H1 (cell line): ENCODE measurements at regions not wholly inside any gene's neighbourhood (a gene's known extent, or its start where the extent isn't known, plus 50 kb on each side); places are given as distances from the start of the nearest gene placed in this dataset.

Experiments
- CTCF ChIA-PET: fragments of 300-600 bp; sonication (Branson Sonifier 250); formaldehyde crosslinking; loops from one replicate; lab custom pipeline; 2021; ENCODE audit not compliant: partially characterized antibody; lab: Charles Lee
- POLR2A ChIA-PET: fragments of 300-600 bp; sonication (Branson Sonifier 250); formaldehyde crosslinking; loops from one replicate; lab custom pipeline; 2021; ENCODE audit warnings: inconsistent platforms; ENCODE audit not compliant: partially characterized antibody; lab: Charles Lee
- DNase-seq, 2 experiments: peaks; one replicate each; pipeline versions ENCODE4 v3.0.0 to v3.0.0-alpha.2; 2010 to 2022; ENCODE audit warnings: low spot score in 2 of 2, low read depth in 1 of 2, mixed read lengths in 1 of 2
- FAIRE-seq: peaks from 2 replicates; lab custom pipeline; 2011; peaks lifted over from hg19 to GRCh38; lab: Jason Lieb, UNC
- H2AFZ ChIP-seq: 2 replicates; pipeline ENCODE4 v1.8.1; 2012; ENCODE audit warnings: low read length, inconsistent platforms
- H2AK5ac ChIP-seq: 2 replicates; pipeline ENCODE4 v1.6.1; 2013; ENCODE audit warnings: low read depth, low read length
- H2BK120ac ChIP-seq: replicated peaks from 2 replicates; pipeline ENCODE3; 2013; ENCODE audit warnings: low read depth, low read length, inconsistent platforms
- H2BK12ac ChIP-seq: 2 replicates; pipeline ENCODE4 v1.6.1; 2013; ENCODE audit warnings: low read depth, low read length
- H2BK15ac ChIP-seq: 2 replicates; pipeline ENCODE4 v1.6.1; 2013; ENCODE audit warnings: low read length
- H2BK20ac ChIP-seq: 2 replicates; pipeline ENCODE4 v1.6.1; 2013; ENCODE audit warnings: low read length
- H2BK5ac ChIP-seq: 2 replicates; pipeline ENCODE4 v1.6.1; 2013; ENCODE audit warnings: low read depth, low read length
- H3K14ac ChIP-seq: 2 replicates; pipeline ENCODE4 v1.6.1; 2013; ENCODE audit warnings: inconsistent platforms; ENCODE audit not compliant: insufficient read length
- H3K18ac ChIP-seq: 2 replicates; pipeline ENCODE4 v1.6.1; 2013; ENCODE audit warnings: low read length; ENCODE audit errors: extremely low read depth
- H3K23ac ChIP-seq: 2 replicates; pipeline ENCODE4 v1.6.1; 2013; ENCODE audit warnings: inconsistent platforms; ENCODE audit not compliant: insufficient read length
- H3K23me2 ChIP-seq: 2 replicates; pipeline ENCODE4 v1.6.1; 2013; ENCODE audit warnings: low read depth, low read length
- H3K27ac ChIP-seq: 2 replicates; pipeline ENCODE4 v1.6.1; 2011; ENCODE audit warnings: low read depth, low read length, inconsistent platforms
- H3K27me3 ChIP-seq, 4 experiments: replicated peaks in 1 of 4; 1 replicate in 1 of 4; 2 replicates in 3 of 4; pipeline versions ENCODE4 v1.6.1 to v1.8.1; 2011 to 2013; ENCODE audit warnings: low read length in 3 of 4, mild to moderate bottlenecking in 3 of 4, inconsistent platforms in 2 of 4, mixed read lengths in 2 of 4, moderate library complexity in 1 of 4; ENCODE audit not compliant: control insufficient read depth in 3 of 4, insufficient read depth in 3 of 4; ENCODE audit errors: extremely low read depth in 1 of 4
- H3K36me3 ChIP-seq, 4 experiments: 2 replicates each; pipeline versions ENCODE4 v1.6.1 to v1.8.1; 2011 to 2013; ENCODE audit warnings: mild to moderate bottlenecking in 4 of 4, low read length in 3 of 4, moderate library complexity in 2 of 4, control low read depth in 1 of 4, inconsistent platforms in 1 of 4; ENCODE audit not compliant: insufficient read depth in 4 of 4, control insufficient read depth in 2 of 4
- H3K4ac ChIP-seq: replicated peaks from 2 replicates; pipeline ENCODE3; 2013; ENCODE audit warnings: low read length, low read depth, mixed read lengths, inconsistent platforms; ENCODE audit not compliant: insufficient read length
- H3K4me1 ChIP-seq, 4 experiments: replicated peaks in 1 of 4; 1 replicate in 1 of 4; 2 replicates in 3 of 4; pipeline versions ENCODE4 v1.6.1 to v1.8.1; 2011 to 2013; ENCODE audit warnings: low read length in 3 of 4, inconsistent platforms in 2 of 4, mixed read lengths in 1 of 4; ENCODE audit not compliant: insufficient read depth in 4 of 4, control insufficient read depth in 3 of 4
- H3K4me2 ChIP-seq, 2 experiments: 2 replicates each; pipeline versions ENCODE4 v1.6.1 to v1.8.1; 2011 to 2013; ENCODE audit warnings: low read depth in 2 of 2, low read length in 2 of 2, control low read depth in 1 of 2, inconsistent platforms in 1 of 2, mild to moderate bottlenecking in 1 of 2; ENCODE audit not compliant: insufficient read depth in 1 of 2
- H3K4me3 ChIP-seq, 4 experiments: fragments of 200-600, 300-600 bp in 1 of 4; sonication (generic), shearing (Covaris generic), sonication (Bioruptor Twin) in 1 of 4; 2 replicates each; pipeline versions ENCODE4 v1.5.1 to v1.8.1; 2011 to 2016; ENCODE audit warnings: low read length in 4 of 4, low read depth in 3 of 4, control low read depth in 2 of 4, inconsistent platforms in 2 of 4, mild to moderate bottlenecking in 2 of 4, mixed read lengths in 1 of 4, moderate library complexity in 1 of 4; ENCODE audit not compliant: insufficient read depth in 2 of 4; ENCODE audit errors: extremely low read depth in 1 of 4
- H3K56ac ChIP-seq: replicated peaks from 2 replicates; pipeline ENCODE3; 2013; ENCODE audit warnings: low read depth, mild to moderate bottlenecking, mixed read lengths, low read length, inconsistent platforms; ENCODE audit not compliant: insufficient read length
- H3K79me1 ChIP-seq: 2 replicates; pipeline ENCODE4 v1.6.1; 2013; ENCODE audit warnings: low read depth, low read length, control low read depth
- H3K79me2 ChIP-seq, 2 experiments: 2 replicates each; pipeline versions ENCODE4 v1.6.1 to v1.8.1; 2012 to 2013; ENCODE audit warnings: low read length in 2 of 2, mild to moderate bottlenecking in 2 of 2, inconsistent platforms in 1 of 2; ENCODE audit not compliant: insufficient read depth in 2 of 2, control insufficient read depth in 1 of 2
- H3K9ac ChIP-seq, 4 experiments: replicated peaks in 1 of 4; 1 replicate in 1 of 4; 2 replicates in 3 of 4; pipeline versions ENCODE4 v1.6.1 to v1.8.1; 2011 to 2013; ENCODE audit warnings: low read depth in 3 of 4, low read length in 3 of 4, control low read depth in 2 of 4, mild to moderate bottlenecking in 2 of 4, moderate library complexity in 2 of 4, inconsistent platforms in 1 of 4; ENCODE audit errors: extremely low read depth in 1 of 4
- H3K9me3 ChIP-seq, 2 experiments: 2 replicates each; pipeline versions ENCODE4 v1.6.1 to v1.8.1; 2012 to 2013; ENCODE audit warnings: mild to moderate bottlenecking in 2 of 2, moderate library complexity in 2 of 2, control low read depth in 1 of 2, inconsistent platforms in 1 of 2, low read depth in 1 of 2, low read length in 1 of 2, mixed read lengths in 1 of 2; ENCODE audit not compliant: insufficient read depth in 2 of 2
- H4K20me1 ChIP-seq, 2 experiments: replicated peaks in 1 of 2; 2 replicates each; pipeline versions ENCODE3 to v1.8.1; 2011 to 2013; ENCODE audit warnings: inconsistent platforms in 2 of 2, low read length in 2 of 2, mild to moderate bottlenecking in 1 of 2; ENCODE audit not compliant: insufficient read depth in 2 of 2, control insufficient read depth in 1 of 2
- H4K5ac ChIP-seq: 2 replicates; pipeline ENCODE4 v1.6.1; 2013; ENCODE audit warnings: low read length, low read depth, mixed read lengths, inconsistent platforms; ENCODE audit not compliant: insufficient read length
- H4K8ac ChIP-seq: 2 replicates; pipeline ENCODE4 v1.8.0; 2013; ENCODE audit warnings: mild to moderate bottlenecking, moderate library complexity, low read length, inconsistent platforms; ENCODE audit not compliant: insufficient read depth; ENCODE audit errors: extremely low read depth
- H4K91ac ChIP-seq: replicated peaks from 2 replicates; pipeline ENCODE3; 2013; ENCODE audit warnings: low read length, mixed read lengths, inconsistent platforms; ENCODE audit not compliant: insufficient read length
- RFX5 ChIP-seq: IDR thresholded peaks from 2 replicates; pipeline ENCODE4 v1.6.1; 2011; ENCODE audit warnings: low read depth, low read length, improper control_type of control experiment, borderline replicate concordance
- SP1 ChIP-seq: IDR thresholded peaks from 2 replicates; pipeline ENCODE4 v1.6.1; 2011; ENCODE audit warnings: low read depth, low read length
- TAF1 ChIP-seq: IDR thresholded peaks from 2 replicates; pipeline ENCODE4 v1.6.1; 2011; ENCODE audit warnings: mild to moderate bottlenecking, low read depth, low read length
- TBP ChIP-seq: IDR thresholded peaks from 2 replicates; pipeline ENCODE4 v1.6.1; 2011; ENCODE audit warnings: low read depth, low read length, improper control_type of control experiment
- WGBS, 2 experiments: shearing (Covaris generic) in 1 of 2; methylation state at CpG; one replicate each; pipeline versions ENCODE4 v1.1.6 to v1.1.7; 2013 to 2015; ENCODE audit warnings: low lambda C conversion rate in 2 of 2, mixed read lengths in 2 of 2, inconsistent platforms in 1 of 2, low coverage in 1 of 2, missing lambda C conversion rate in 1 of 2; ENCODE audit not compliant: insufficient replicate concordance in 2 of 2, insufficient coverage in 1 of 2, insufficient read length in 1 of 2; ENCODE audit errors: extremely low coverage in 1 of 2, missing lambda C conversion rate in 1 of 2; 5-methylcytosine and 5-hydroxymethylcytosine counted together
- TF ChIP-seq, protein P1 (sequence below), 3 experiments: IDR thresholded peaks; 1 replicate in 2 of 3; 2 replicates in 1 of 3; pipeline versions ENCODE4 v1.5.1 to v1.6.1; 2011; ENCODE audit warnings: low read length in 3 of 3, mild to moderate bottlenecking in 3 of 3, inconsistent platforms in 2 of 3, low read depth in 1 of 3, moderate library complexity in 1 of 3; ENCODE audit not compliant: insufficient read depth in 1 of 3; ENCODE audit errors: control extremely low read depth in 1 of 3
- TF ChIP-seq, protein P2 (sequence below): IDR thresholded peaks from 2 replicates; pipeline ENCODE4 v1.6.1; 2012; ENCODE audit warnings: inconsistent platforms

DNA sequence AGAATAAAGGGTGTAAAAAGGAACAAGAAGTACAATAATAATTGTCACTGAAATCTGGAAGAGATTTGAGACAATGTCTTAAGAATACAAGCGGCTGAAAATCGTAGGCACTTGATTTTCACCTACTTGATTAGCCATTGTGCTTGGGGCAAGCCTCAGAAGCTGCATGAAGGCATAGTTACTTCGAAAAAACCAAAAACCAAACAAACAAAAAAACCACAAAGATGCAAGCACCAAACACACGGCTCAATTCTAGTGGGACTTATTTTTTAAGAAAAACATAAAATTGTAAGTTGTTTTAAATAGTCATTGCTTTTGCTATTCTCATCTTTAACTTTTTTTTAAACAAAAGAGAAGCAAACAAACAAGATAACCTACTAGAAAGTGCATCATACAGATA lies 235.6 kb downstream of the OGFRL1 start:
- Histone ChIP-seq H3K4me2 (no peak overlapping the region), H3K56ac (no peak overlapping the region), H3K23ac (no peak overlapping the region), H2BK15ac (no peak overlapping the region), H3K4me3 (no peak overlapping the region), H3K79me2 (no peaks in the 10 kb centered on the region), H4K8ac (no peak overlapping the region), H2BK20ac (no peak overlapping the region), H3K27me3 (no peaks in the 10 kb centered on the region), H4K20me1 (no peaks in the 10 kb centered on the region), H3K9ac (no peak overlapping the region), H3K23me2 (no peaks in the 10 kb centered on the region), H3K27ac (no peak overlapping the region), H2AFZ (no peak overlapping the region), H3K9me3 (no peaks in the 10 kb centered on the region), H4K91ac (no peak overlapping the region), H2AK5ac (no peak overlapping the region), H3K14ac (no peak overlapping the region), H2BK5ac (no peak overlapping the region), H3K4ac (no peak overlapping the region), H4K5ac (no peak overlapping the region), H3K18ac (no peak overlapping the region), H2BK12ac (no peak overlapping the region), H3K4me1 (no peaks in the 10 kb centered on the region), H3K36me3 (no peaks in the 10 kb centered on the region), H2BK120ac (no peak overlapping the region), H3K79me1 (no peaks in the 10 kb centered on the region)
- 90% methylated on average over 4 of the region's 4 CpGs; no CpG with 5 or more reads in 1 of the 2 experiments for WGBS, 2 experiments
- no peak for DNase-seq
- no peak for FAIRE-seq
- POLR2A ChIA-PET, result no interaction called here
- TF ChIP-seq RFX5 (no peak), TBP (no peak), SP1 (no peak), TAF1 (no peak)
- TF ChIP-seq, protein P1, sequence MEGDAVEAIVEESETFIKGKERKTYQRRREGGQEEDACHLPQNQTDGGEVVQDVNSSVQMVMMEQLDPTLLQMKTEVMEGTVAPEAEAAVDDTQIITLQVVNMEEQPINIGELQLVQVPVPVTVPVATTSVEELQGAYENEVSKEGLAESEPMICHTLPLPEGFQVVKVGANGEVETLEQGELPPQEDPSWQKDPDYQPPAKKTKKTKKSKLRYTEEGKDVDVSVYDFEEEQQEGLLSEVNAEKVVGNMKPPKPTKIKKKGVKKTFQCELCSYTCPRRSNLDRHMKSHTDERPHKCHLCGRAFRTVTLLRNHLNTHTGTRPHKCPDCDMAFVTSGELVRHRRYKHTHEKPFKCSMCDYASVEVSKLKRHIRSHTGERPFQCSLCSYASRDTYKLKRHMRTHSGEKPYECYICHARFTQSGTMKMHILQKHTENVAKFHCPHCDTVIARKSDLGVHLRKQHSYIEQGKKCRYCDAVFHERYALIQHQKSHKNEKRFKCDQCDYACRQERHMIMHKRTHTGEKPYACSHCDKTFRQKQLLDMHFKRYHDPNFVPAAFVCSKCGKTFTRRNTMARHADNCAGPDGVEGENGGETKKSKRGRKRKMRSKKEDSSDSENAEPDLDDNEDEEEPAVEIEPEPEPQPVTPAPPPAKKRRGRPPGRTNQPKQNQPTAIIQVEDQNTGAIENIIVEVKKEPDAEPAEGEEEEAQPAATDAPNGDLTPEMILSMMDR (IDR thresholded peaks at IDR 0.05; ENCODE audit: control extremely low read depth in 1 of 3, insufficient read depth in 1 of 3, low read depth in 1 of 3, low read length in 3 of 3), result no peak
- TF ChIP-seq, protein P2, sequence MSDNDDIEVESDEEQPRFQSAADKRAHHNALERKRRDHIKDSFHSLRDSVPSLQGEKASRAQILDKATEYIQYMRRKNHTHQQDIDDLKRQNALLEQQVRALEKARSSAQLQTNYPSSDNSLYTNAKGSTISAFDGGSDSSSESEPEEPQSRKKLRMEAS, result no peak
- CTCF ChIA-PET, result no interaction called here
